ENCODE measurements at regions not wholly inside any gene's neighbourhood (a gene's known extent, or its start where the extent isn't known, plus 50 kb on each side); places are given as distances from the start of the nearest gene placed in this dataset.

GRCh38 chr13:44156294-44156658, 217.3 kb upstream of the SERP2 start:
- no peak for DNase-seq

- no peak for DNase-seq
These were observed 216.0 kb upstream of the SERP2 start for GRCh38 chr13:44157606-44158005.

DNA sequence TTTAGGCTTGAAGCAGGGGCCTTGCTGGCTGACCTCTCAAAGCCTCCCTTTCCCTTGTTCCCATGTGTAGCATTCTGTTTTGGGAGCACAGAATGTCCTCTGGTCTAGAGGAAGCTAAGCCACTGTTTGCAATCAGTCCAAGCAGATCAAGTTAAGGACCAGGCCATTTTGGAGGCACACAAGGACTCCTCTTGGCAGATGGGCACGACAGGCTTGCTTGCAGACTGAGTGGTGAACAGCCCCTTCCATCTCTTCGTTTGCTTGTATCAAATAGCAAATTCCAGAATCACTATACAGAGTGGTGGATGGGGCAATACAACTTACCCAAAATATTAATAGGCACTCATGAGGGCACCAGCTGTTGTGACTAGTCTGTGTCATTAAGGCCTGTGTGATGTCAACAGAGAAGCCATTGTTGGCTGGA, 215.5 kb upstream of the SERP2 start:
- DNase-seq = no peak

DNA sequence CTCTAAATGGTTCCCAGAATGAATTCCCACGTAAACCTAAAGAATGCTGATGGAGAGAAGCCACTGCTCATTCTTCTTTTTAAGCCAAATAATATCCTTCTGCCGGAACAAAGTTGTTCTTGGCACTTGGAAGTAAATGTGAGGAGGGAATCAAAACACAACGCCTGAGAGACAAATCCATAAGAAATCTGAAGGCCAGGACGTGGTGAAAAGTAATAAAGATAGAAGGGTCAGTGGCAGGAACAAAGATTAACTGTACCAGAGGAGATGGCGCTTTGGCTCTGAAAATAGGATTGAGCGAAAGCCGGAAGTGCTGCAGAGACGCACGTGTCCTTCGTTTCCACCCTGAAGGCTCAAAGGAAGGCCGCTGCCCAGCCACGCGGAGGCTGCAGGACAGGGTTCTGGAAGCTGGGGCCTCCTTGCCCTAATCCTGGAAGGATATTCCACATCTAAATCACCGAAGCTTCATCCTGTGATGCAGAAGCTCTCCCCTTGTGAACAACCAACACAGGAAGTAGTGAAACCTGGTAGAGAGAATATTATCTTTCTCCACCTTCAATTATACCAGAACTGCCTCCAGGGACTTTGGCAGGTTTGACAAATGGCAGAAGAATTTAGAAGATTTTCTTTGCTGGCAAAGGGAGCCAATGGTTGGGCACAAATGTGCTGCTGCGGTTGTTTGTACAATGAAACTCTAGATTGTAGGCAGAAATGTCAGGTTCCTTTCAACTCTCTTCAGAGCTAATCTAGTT, 214.6 kb upstream of the SERP2 start:
- no peak for DNase-seq

- DNase-seq = no peak
These were observed 213.9 kb upstream of the SERP2 start for GRCh38 chr13:44159633-44160279.

DNA sequence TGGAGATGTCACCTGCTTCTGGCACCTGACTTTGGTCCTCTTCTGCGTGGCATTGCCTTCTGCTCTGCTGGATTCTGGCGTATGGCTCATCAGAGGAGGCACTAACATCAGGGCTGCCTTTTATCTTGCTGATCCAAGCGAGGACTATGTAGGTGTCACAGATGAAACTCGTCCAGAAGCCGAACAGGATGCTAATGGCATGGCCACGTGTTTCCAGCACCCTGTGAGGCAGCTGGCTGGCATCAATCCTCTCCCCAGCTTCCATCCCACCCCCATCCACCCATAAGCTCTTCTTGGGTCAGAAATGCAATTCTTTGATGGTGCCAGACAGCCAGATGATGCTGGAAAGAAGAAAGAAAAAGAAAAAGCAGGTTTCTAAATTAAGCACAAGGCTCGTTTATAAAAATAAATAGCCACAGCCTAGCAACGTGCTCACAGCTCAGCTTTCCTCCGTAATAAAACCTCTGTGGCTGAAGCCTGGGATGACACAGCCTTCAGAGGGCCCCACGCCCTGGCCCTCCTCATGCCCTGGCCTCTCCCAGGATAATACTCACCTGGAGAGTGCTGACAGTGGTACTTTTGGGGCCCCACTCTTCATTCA, 212.9 kb upstream of the SERP2 start:
- DNase-seq = no peak

- DNase-seq = no peak
These were observed 210.5 kb upstream of the SERP2 start for GRCh38 chr13:44163108-44163507.

- no peak for DNase-seq
These were observed 208.3 kb upstream of the SERP2 start for GRCh38 chr13:44165221-44165888.

GRCh38 chr13:44165889-44166496, 207.6 kb upstream of the SERP2 start:
- DNase-seq = no peak

DNA sequence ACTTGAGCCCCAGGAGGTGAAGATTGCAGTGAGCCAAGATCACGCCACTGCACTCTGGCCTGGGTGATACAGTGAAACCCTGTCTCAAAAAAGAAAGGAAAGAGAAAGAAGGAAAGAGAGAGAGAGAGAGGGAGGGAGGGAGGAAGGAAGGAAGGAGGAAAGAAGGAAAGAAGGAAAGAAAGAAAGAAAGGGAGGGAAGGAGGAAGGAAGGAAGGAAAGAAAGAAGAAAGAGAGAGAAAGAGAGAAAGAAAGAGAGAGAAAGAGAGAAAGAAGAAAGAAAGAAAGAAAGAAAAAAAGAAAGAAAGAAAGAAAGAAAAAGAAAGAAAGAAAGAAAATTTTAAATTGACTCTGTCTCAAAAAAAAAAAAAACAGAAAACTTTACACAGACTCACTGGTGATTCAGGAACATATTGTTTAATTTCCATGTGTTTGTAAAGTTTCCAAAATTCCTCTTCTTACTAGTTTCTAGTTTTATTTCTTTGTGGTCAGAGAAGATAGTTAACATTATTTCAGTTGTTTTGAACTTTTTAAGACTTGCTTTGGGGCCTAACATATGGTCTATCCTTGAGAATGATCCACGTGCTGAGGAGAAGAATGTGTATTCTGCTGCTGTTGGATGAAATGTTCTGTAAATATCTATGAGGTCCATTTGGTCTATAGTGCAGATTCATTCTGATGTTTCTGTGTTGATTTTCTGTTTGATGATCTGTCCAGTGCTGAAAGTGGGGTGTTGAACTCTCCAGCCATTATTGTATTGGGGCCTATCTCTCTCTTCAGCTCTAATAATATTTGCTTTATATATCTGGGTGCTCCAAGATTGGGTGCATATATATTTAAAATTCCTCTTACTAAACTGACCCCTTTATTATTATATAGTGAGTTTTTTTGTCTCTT, 204.4 kb upstream of the SERP2 start:
- DNase-seq = no peak

DNA sequence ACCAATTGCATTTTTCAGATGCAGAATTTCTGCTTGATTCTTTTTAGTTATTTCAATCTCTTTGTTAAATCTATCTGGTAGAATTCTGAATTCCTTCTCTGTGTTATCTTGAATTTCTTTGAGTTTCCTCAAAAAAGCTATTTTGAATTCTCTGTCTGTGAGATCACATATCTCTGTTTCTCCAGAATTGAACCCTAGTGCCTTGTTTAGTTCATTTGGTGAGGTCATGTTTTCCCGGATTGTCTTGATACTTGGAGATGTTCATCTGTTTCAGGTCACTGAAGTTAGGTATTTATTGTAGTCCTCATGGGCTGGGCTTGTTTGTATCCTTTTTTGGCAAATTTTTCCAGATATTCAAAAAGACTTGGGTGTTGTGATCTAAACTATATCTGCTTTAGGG, 202.9 kb upstream of the SERP2 start:
- no peak for DNase-seq

DNA sequence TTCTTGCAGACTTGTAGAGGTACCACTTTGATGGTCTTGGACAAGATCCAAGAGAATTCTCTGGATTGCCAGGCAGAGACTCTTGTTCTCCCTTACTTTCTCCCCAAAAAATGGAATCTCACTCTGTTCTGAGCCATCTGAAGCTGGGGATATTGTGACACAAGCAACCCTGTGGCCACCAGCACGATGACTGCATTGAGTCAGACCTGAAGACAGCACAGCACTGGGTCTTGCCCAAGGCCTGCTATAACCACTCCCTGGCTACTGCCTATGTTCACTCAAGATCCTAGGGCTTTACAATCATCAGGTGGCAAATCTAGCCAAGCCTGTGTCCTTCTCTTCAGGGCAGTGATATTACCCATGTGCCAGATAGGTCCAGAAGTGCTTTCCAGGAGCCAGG, 202.5 kb upstream of the SERP2 start:
- DNase-seq = no peak

DNA sequence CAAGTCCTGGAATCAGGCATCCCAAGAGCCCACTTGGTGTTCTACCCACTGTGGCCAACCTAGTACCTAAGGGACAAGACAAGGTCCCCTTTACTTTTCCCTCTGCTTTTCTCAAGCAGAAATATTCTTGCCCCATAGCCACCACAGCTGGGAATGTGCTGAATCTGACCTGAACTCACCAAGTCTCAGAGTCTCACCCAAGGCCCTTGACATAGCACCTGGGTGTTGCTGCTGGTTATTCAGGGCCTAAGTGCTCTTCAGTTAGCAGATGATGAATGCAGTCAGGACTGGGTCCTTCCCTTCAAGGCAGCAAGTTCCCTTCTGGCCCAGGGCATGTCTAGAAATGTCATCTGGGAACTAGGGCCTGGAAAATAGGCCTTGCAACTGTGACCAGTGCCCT, 201.8 kb upstream of the SERP2 start:
- DNase-seq = no peak

GRCh38 chr13:44172281-44172810, 201.3 kb upstream of the SERP2 start:
- no peak for DNase-seq

GRCh38 chr13:44174769-44175425, 198.7 kb upstream of the SERP2 start:
- DNase-seq = no peak

DNA sequence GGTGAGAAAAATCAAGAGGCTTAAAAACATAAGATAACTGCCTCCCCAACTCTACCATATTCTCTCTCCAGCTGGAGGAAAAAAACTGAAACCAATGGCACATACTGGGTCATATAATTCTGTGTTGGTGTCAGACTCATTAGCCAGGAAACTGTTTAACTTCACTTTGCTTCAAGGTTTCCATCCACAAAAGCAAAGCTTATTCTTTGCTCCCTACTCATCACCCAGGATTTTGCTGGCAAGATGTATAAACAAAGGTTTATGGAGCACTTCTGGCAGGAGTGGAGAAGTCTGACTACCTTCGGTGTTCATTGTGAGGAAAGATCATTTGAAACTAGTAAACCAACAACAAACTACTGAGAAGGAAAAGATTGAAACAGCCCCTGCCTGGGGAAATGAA, 197.5 kb upstream of the SERP2 start:
- no peak for DNase-seq

GRCh38 chr13:44180876-44181536, 192.6 kb upstream of the SERP2 start:
- DNase-seq = no peak

DNA sequence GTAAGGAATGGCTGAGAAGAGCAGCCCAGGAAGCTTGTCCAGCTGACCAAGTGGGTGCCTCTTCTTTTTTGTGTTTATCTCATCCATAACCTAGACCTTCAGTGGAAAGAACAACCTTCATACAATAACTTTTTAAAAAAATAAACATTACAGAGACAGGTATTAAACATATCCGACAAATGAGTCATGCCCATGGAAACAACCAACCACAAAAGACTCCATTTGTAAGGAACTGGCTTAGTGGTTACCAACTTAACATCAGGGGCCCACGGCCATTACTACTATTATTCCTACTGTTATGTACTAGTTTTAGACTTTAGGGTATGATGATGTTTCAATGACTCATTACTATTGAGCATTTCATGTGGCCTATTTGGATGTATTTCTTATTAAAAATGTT, 191.7 kb upstream of the SERP2 start:
- DNase-seq = no peak

GRCh38 chr13:44184740-44185139, 188.9 kb upstream of the SERP2 start:
- no peak for DNase-seq

- DNase-seq = no peak
These were observed 185.4 kb upstream of the SERP2 start for GRCh38 chr13:44188257-44188656.

DNA sequence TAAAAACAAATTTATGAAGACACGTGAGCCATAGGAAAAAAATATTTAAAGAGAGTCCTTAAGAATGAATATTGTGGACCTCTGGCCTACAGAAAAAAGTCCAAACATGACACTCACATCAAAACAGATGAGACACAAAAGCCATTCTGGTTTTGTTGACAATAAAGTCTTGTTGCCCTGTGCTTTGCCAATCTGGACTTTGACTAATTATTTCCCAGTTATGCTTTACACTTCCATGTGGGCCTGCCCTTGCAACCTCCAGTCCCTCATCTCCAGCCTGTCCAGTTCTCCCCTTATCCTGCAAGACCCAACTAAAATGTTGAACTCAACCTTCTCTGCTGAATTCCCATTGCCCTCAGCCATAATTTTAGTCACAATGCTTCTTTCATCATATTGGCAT, 184.5 kb upstream of the SERP2 start:
- DNase-seq = no peak
